HPDE6-E6E7 (cell line): ENCODE measurements at regions not wholly inside any gene's neighbourhood (a gene's known extent, or its start where the extent isn't known, plus 50 kb on each side); places are given as distances from the start of the nearest gene placed in this dataset.
"Not testable (repeated sequence)": the region's sequence is repeated elsewhere in the genome, so short reads cannot be mapped to it uniquely, and the experiment has no call there.

Source experiments
- DNase-seq: peaks from one replicate; pipeline ENCODE4 v3.0.0; 2011; ENCODE audit warnings: missing footprints; ENCODE audit errors: extremely low spot score

- DNase-seq, result no peak
Observed at GRCh38 chr6:19395316-19395715, 441.9 kb upstream of the ID4 start.

- DNase-seq, result no peak
Observed at GRCh38 chr6:19399406-19399805, 437.8 kb upstream of the ID4 start.

GRCh38 chr6:19404884-19405283 lies 432.3 kb upstream of the ID4 start:
- DNase-seq, result not testable (repeated sequence)

- DNase-seq, result no peak
Observed at GRCh38 chr6:19408331-19408730, 428.8 kb upstream of the ID4 start.

- DNase-seq, result peak; percentile 77
Observed at GRCh38 chr6:19410481-19410880, 426.7 kb upstream of the ID4 start.

- peak; percentile 36 for DNase-seq
Observed at GRCh38 chr6:19413323-19413722, 423.8 kb upstream of the ID4 start.

- DNase-seq, result peak; percentile 16
Observed at GRCh38 chr6:19415605-19416326, 421.4 kb upstream of the ID4 start.

- DNase-seq, result no peak
Observed at GRCh38 chr6:19416811-19417210, 420.4 kb upstream of the ID4 start.

GRCh38 chr6:19417713-19418112 lies 419.5 kb upstream of the ID4 start:
- DNase-seq, result peak; percentile 46

GRCh38 chr6:19424853-19425252 lies 412.3 kb upstream of the ID4 start:
- no peak for DNase-seq

GRCh38 chr6:19427548-19427947 lies 409.6 kb upstream of the ID4 start:
- no peak for DNase-seq

- DNase-seq, result no peak
Observed at GRCh38 chr6:19432966-19433498, 404.1 kb upstream of the ID4 start.

- DNase-seq, result no peak
Observed at GRCh38 chr6:19434065-19434464, 403.1 kb upstream of the ID4 start.

GRCh38 chr6:19435755-19436154 lies 401.4 kb upstream of the ID4 start:
- no peak for DNase-seq

- no peak for DNase-seq
Observed at GRCh38 chr6:19438566-19439353, 398.4 kb upstream of the ID4 start.

- no peak for DNase-seq
Observed at GRCh38 chr6:19440531-19440930, 396.6 kb upstream of the ID4 start.

- no peak for DNase-seq
Observed at GRCh38 chr6:19443411-19443810, 393.8 kb upstream of the ID4 start.

- no peak for DNase-seq
Observed at GRCh38 chr6:19444041-19444440, 393.1 kb upstream of the ID4 start.

GRCh38 chr6:19444481-19444880 lies 392.7 kb upstream of the ID4 start:
- no peak for DNase-seq

- DNase-seq, result no peak
Observed at GRCh38 chr6:19446570-19446969, 390.6 kb upstream of the ID4 start.

- no peak for DNase-seq
Observed at GRCh38 chr6:19450651-19451050, 386.5 kb upstream of the ID4 start.

GRCh38 chr6:19452495-19452894 lies 384.7 kb upstream of the ID4 start:
- DNase-seq, result no peak
